GM23338 (cell line): ENCODE measurements at regions not wholly inside any gene's neighbourhood (a gene's known extent, or its start where the extent isn't known, plus 50 kb on each side); places are given as distances from the start of the nearest gene placed in this dataset.
"Not testable (repeated sequence)": the region's sequence is repeated elsewhere in the genome, so short reads cannot be mapped to it uniquely, and the experiment has no call there.

Experiments used
- ATAC-seq: fragments of 200-7000 bp; cut with Tn5 transposase; 3 replicates; pipeline ENCODE4 v1.9.1; 2020
- DNase-seq: peaks from one replicate; pipeline ENCODE4 v3.0.0-alpha.2; 2015; ENCODE audit warnings: low spot score
- H2AFZ ChIP-seq: fragments of 200-600 bp; sonication (generic); 2 replicates; pipeline ENCODE4 v1.8.0; 2016; ENCODE audit warnings: antibody characterized with exemption, mild to moderate bottlenecking, moderate library complexity
- H3F3A ChIP-seq: fragments of 200-600 bp; sonication (generic); replicated peaks from 2 replicates; pipeline ENCODE4 v1.8.0; 2017; ENCODE audit warnings: antibody characterized with exemption, mixed run types, low read depth
- H3K27ac ChIP-seq: fragments of 200-600 bp; sonication (generic); 2 replicates; pipeline ENCODE4 v1.6.1; 2016; ENCODE audit warnings: low read depth
- H3K27me3 ChIP-seq: fragments of 200-600 bp; sonication (generic); 2 replicates; pipeline ENCODE4 v1.8.0; 2016; ENCODE audit warnings: mild to moderate bottlenecking, mixed run types, moderate library complexity; ENCODE audit not compliant: insufficient read depth
- H3K36me3 ChIP-seq: fragments of 200-600 bp; sonication (generic); 2 replicates; pipeline ENCODE4 v1.8.0; 2016; ENCODE audit warnings: mild to moderate bottlenecking; ENCODE audit not compliant: insufficient read depth
- H3K4me1 ChIP-seq: fragments of 200-600 bp; sonication (generic); 2 replicates; pipeline ENCODE4 v1.8.0; 2016; ENCODE audit warnings: mild to moderate bottlenecking, moderate library complexity; ENCODE audit not compliant: insufficient read depth
- H3K4me2 ChIP-seq: fragments of 200-600 bp; sonication (generic); 2 replicates; pipeline ENCODE4 v1.7.1; 2017; ENCODE audit warnings: mixed run types
- H3K4me3 ChIP-seq: fragments of 200-600 bp; sonication (generic); 2 replicates; pipeline ENCODE4 v1.6.1; 2016; ENCODE audit warnings: mixed run types
- H3K79me2 ChIP-seq: fragments of 200-600 bp; sonication (generic); replicated peaks from 2 replicates; pipeline ENCODE4 v1.8.0; 2017; ENCODE audit warnings: mild to moderate bottlenecking; ENCODE audit not compliant: insufficient read depth
- H3K9me2 ChIP-seq: fragments of 200-600 bp; sonication (generic); 2 replicates; pipeline ENCODE4 v1.8.0; 2017; ENCODE audit not compliant: insufficient read depth
- H4K20me1 ChIP-seq: fragments of 200-600 bp; sonication (generic); replicated peaks from 2 replicates; pipeline ENCODE4 v1.8.0; 2017; ENCODE audit warnings: mild to moderate bottlenecking; ENCODE audit not compliant: insufficient read depth
- H3K27ac Mint-ChIP-seq: 2 replicates; pipeline ENCODE4 v1.8.0; 2020; ENCODE audit warnings: inconsistent platforms, mild to moderate bottlenecking, moderate library complexity, mixed read lengths
- H3K27me3 Mint-ChIP-seq: 3 replicates; pipeline ENCODE4 v1.8.0; 2022; ENCODE audit warnings: low read depth, mild to moderate bottlenecking, moderate library complexity, mixed read lengths, inconsistent platforms; ENCODE audit not compliant: insufficient read depth, poor library complexity
- H3K36me3 Mint-ChIP-seq: 3 replicates; pipeline ENCODE4 v1.8.0; 2021; ENCODE audit warnings: low read depth, mild to moderate bottlenecking, inconsistent platforms, moderate library complexity, mixed read lengths
- H3K4me1 Mint-ChIP-seq: 3 replicates; pipeline ENCODE4 v1.8.0; 2020; ENCODE audit warnings: mild to moderate bottlenecking, inconsistent platforms, mixed read lengths
- H3K4me3 Mint-ChIP-seq: 3 replicates; pipeline ENCODE4 v1.8.0; 2021; ENCODE audit warnings: moderate library complexity, mild to moderate bottlenecking, inconsistent platforms, mixed read lengths
- H3K9me3 Mint-ChIP-seq: 3 replicates; pipeline ENCODE4 v1.8.0; 2020; ENCODE audit warnings: moderate library complexity, mild to moderate bottlenecking, inconsistent platforms, mixed read lengths
- CREB1 ChIP-seq: fragments of 250-450 bp; sonication (Bioruptor Pico); IDR thresholded peaks from 2 replicates; pipeline ENCODE4 v1.5.0; 2020; ENCODE audit warnings: low read depth, mild to moderate bottlenecking, moderate library complexity
- EZH2phosphoT487 ChIP-seq: fragments of 200-600 bp; sonication (generic); IDR thresholded peaks from one replicate; pipeline ENCODE4 v1.8.1; 2018; ENCODE audit warnings: antibody characterized with exemption; ENCODE audit not compliant: unreplicated experiment
- JUNB ChIP-seq: IDR thresholded peaks from one replicate; pipeline ENCODE4 v1.6.1; 2016; ENCODE audit warnings: antibody characterized with exemption; ENCODE audit not compliant: unreplicated experiment
- NANOG ChIP-seq: IDR thresholded peaks from 2 replicates; pipeline ENCODE4 v1.6.1; 2016; ENCODE audit warnings: antibody characterized with exemption, borderline replicate concordance
- POLR2AphosphoS5 ChIP-seq: IDR thresholded peaks from 2 replicates; pipeline ENCODE4 v1.6.1; 2016; ENCODE audit warnings: antibody characterized with exemption, low read depth
- STAT1 ChIP-seq: IDR thresholded peaks from one replicate; pipeline ENCODE4 v1.6.1; 2016; ENCODE audit warnings: antibody characterized with exemption; ENCODE audit not compliant: unreplicated experiment
- ZNF114 ChIP-seq: fragments of 250-450 bp; sonication (Bioruptor Pico); IDR thresholded peaks from 2 replicates; pipeline ENCODE4 v1.5.0; 2020; ENCODE audit warnings: mild to moderate bottlenecking, moderate library complexity
- ZNF331 ChIP-seq: fragments of 250-450 bp; sonication (Bioruptor Pico); IDR thresholded peaks from 2 replicates; pipeline ENCODE4 v1.5.0; 2020; ENCODE audit warnings: low read depth, mild to moderate bottlenecking, moderate library complexity

- Histone ChIP-seq H4K20me1 (no peaks in the 10 kb centered on the region), H3K4me3 (no peak overlapping the region), H3K4me2 (no peak overlapping the region), H3K27me3 (no peaks in the 10 kb centered on the region), H2AFZ (0 out of 2 replicates have a peak overlapping the region, but pooled peaks have one; percentile 18), H3K4me1 (no peaks in the 10 kb centered on the region), H3K79me2 (no peaks in the 10 kb centered on the region), H3K27ac (no peak overlapping the region), H3K9me2 (no peaks in the 10 kb centered on the region; the same call in 1 of the 2 replicates), H3K36me3 (no peaks in the 10 kb centered on the region), H3F3A (no peaks in the 10 kb centered on the region)
- H3K4me1 Mint-ChIP-seq = peaks cover 5% of the 10 kb centered on the region; the same call in 1 of the 3 replicates
- DNase-seq (peak; percentile 7), ATAC-seq (no peak)
- no peak for TF ChIP-seq CREB1
- H3K9me3 Mint-ChIP-seq = peaks cover 4% of the 10 kb centered on the region; the same call in 2 of the 3 replicates
- no peak overlapping the region; the same call in 1 of the 2 replicates for H3K27ac Mint-ChIP-seq
- H3K4me3 Mint-ChIP-seq = no peak overlapping the region
- no peaks in the 10 kb centered on the region; the same call in 2 of the 3 replicates for H3K36me3 Mint-ChIP-seq
- peaks cover 1% of the 10 kb centered on the region for H3K27me3 Mint-ChIP-seq
Observed at GRCh38 chr9:79489261-79490000, 82.3 kb upstream of the TLE4 start.

GRCh38 chr9:79490657-79491248, 81.0 kb upstream of the TLE4 start:
- H3K4me3 ChIP-seq = no peak overlapping the region
- no peaks in the 10 kb centered on the region for H3K36me3 ChIP-seq
- Mint-ChIP-seq H3K27ac (no peak overlapping the region), H3K9me3 (peaks cover 4% of the 10 kb centered on the region; the same call in 2 of the 3 replicates), H3K4me1 (peaks cover 5% of the 10 kb centered on the region; the same call in 1 of the 3 replicates), H3K4me3 (no peak overlapping the region), H3K36me3 (no peaks in the 10 kb centered on the region; the same call in 2 of the 3 replicates), H3K27me3 (peaks cover 1% of the 10 kb centered on the region)
- ATAC-seq (no peak), DNase-seq (no peak)
- no peaks in the 10 kb centered on the region for H4K20me1 ChIP-seq
- no peaks in the 10 kb centered on the region; the same call in 1 of the 2 replicates for H3K9me2 ChIP-seq
- no peak overlapping the region for H3K27ac ChIP-seq
- H3F3A ChIP-seq = no peaks in the 10 kb centered on the region
- TF ChIP-seq STAT1 (no peak), NANOG (no peak), ZNF331 (CRISPR knock-in tag) (no peak), JUNB (no peak), ZNF114 (CRISPR knock-in tag) (no peak), EZH2phosphoT487 (no peak)
- H3K27me3 ChIP-seq = no peaks in the 10 kb centered on the region
- H3K4me1 ChIP-seq = no peaks in the 10 kb centered on the region
- H3K4me2 ChIP-seq = no peak overlapping the region
- H2AFZ ChIP-seq = no peak overlapping the region
- H3K79me2 ChIP-seq = no peaks in the 10 kb centered on the region

GRCh38 chr9:79492092-79493009, 79.4 kb upstream of the TLE4 start:
- no peaks in the 10 kb centered on the region for H3K4me1 ChIP-seq
- H3K4me2 ChIP-seq = no peak overlapping the region
- H3K4me3 ChIP-seq = no peak overlapping the region
- no peak overlapping the region for H2AFZ ChIP-seq
- no peaks in the 10 kb centered on the region for H3K36me3 ChIP-seq
- no peaks in the 10 kb centered on the region for H4K20me1 ChIP-seq
- ATAC-seq (no peak), DNase-seq (no peak)
- peaks cover 4% of the 10 kb centered on the region; the same call in 2 of the 3 replicates for H3K9me3 Mint-ChIP-seq
- no peaks in the 10 kb centered on the region for H3K27me3 ChIP-seq
- H3K79me2 ChIP-seq = no peaks in the 10 kb centered on the region
- no peak overlapping the region for H3K4me3 Mint-ChIP-seq
- no peak overlapping the region for H3K27ac Mint-ChIP-seq
- TF ChIP-seq POLR2AphosphoS5 = no peak
- H3K27ac ChIP-seq = no peak overlapping the region
- H3F3A ChIP-seq = no peaks in the 10 kb centered on the region
- H3K4me1 Mint-ChIP-seq = peaks cover 5% of the 10 kb centered on the region; the same call in 1 of the 3 replicates
- H3K36me3 Mint-ChIP-seq = no peaks in the 10 kb centered on the region; the same call in 2 of the 3 replicates
- H3K27me3 Mint-ChIP-seq = no peaks in the 10 kb centered on the region
- H3K9me2 ChIP-seq = no peaks in the 10 kb centered on the region; the same call in 1 of the 2 replicates

- not testable (repeated sequence) for H3K4me2 ChIP-seq, H3K4me1 Mint-ChIP-seq, ATAC-seq, H3K27me3 Mint-ChIP-seq, H3K36me3 ChIP-seq, H3F3A ChIP-seq, H3K79me2 ChIP-seq, H3K9me3 Mint-ChIP-seq, H3K27ac ChIP-seq, H4K20me1 ChIP-seq, H3K27me3 ChIP-seq, H3K4me3 ChIP-seq, H3K4me1 ChIP-seq, H3K4me3 Mint-ChIP-seq, DNase-seq, H3K27ac Mint-ChIP-seq, H3K9me2 ChIP-seq
- H3K36me3 Mint-ChIP-seq = peaks cover 10% of the 10 kb centered on the region; the same call in 2 of the 3 replicates
- H2AFZ ChIP-seq = 0 out of 2 replicates have a peak overlapping the region, but pooled peaks have one; percentile 14
Observed at GRCh38 chr9:79500196-79500864, 71.4 kb upstream of the TLE4 start.
